Activated CD8-positive, alpha-beta T cell treated with anti-CD3 and anti-CD28 coated beads, Interleukin-2, amount 10 ng/mL, durations not matched to agents 7 days and 5 days (primary cell): ENCODE measurements at regions not wholly inside any gene's neighbourhood (a gene's known extent, or its start where the extent isn't known, plus 50 kb on each side); places are given as distances from the start of the nearest gene placed in this dataset.

Experiments used
- ATAC-seq: fragments of 150-1000 bp; cut with Tn5 transposase; one replicate; pipeline ENCODE4 v1.10.0; 2021; ENCODE audit warnings: moderate library complexity
- CTCF ChIA-PET: fragments of 350-600 bp; sonication (Branson Sonifier 250); formaldehyde crosslinking; loops from one replicate; lab custom pipeline; 2021; ENCODE audit warnings: antibody characterized with exemption; lab: Charles Lee
- POLR2A ChIA-PET: fragments of 350-600 bp; sonication (Branson Sonifier 250); formaldehyde crosslinking; loops from one replicate; lab custom pipeline; 2021; ENCODE audit warnings: antibody characterized with exemption; lab: Charles Lee
- DNase-seq: peaks from one replicate; pipeline ENCODE4 v3.0.0-alpha.2; 2020
- H3K27ac Mint-ChIP-seq: one replicate; pipeline ENCODE4 v1.8.0; 2021; ENCODE audit warnings: mild to moderate bottlenecking, mixed read lengths
- H3K27me3 Mint-ChIP-seq: one replicate; pipeline ENCODE4 v1.8.0; 2021; ENCODE audit warnings: low read depth, mixed read lengths
- H3K36me3 Mint-ChIP-seq: one replicate; pipeline ENCODE4 v1.8.0; 2021; ENCODE audit warnings: low read depth, mixed read lengths
- H3K4me1 Mint-ChIP-seq: one replicate; pipeline ENCODE4 v1.8.0; 2021; ENCODE audit warnings: low read depth, mixed read lengths
- H3K4me3 Mint-ChIP-seq: one replicate; pipeline ENCODE4 v1.8.0; 2021; ENCODE audit warnings: mild to moderate bottlenecking, mixed read lengths
- H3K9me3 Mint-ChIP-seq: one replicate; pipeline ENCODE4 v1.8.0; 2022; ENCODE audit warnings: mixed read lengths; ENCODE audit not compliant: insufficient read depth

DNA sequence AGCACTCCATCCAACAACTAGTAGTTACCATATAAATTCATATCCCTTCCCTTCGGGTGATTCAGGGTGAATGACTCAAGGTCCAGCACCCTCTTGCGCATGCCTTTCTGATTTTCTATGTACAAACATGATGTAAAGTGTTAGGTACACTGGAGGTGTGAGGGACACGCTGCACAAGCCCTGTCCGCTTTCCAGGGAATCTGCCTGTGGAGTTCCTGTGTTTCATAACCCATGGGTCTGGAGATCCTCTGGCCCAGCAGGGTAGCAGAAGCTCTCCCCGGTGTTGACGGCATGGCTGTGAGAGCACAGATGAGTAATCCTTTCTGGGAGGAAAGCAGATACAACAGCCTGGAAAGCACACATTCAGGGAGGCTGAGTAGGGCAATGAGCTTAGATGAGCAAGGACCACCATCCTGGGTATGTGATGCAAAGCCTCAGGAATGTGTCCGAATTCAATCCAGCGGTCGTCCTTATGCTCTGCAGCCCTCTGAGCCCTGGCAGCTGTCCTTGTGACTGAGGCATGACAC, 142.9 kb upstream of the TP63 start:
- Mint-ChIP-seq H3K9me3 (no peaks in the 10 kb centered on the region), H3K27me3 (no peaks in the 10 kb centered on the region), H3K27ac (no peak overlapping the region), H3K4me3 (no peak overlapping the region), H3K4me1 (no peaks in the 10 kb centered on the region), H3K36me3 (no peaks in the 10 kb centered on the region)
- DNase-seq (no peak), ATAC-seq (no peak)
- ChIA-PET POLR2A (no interaction called here), CTCF (no interaction called here)

DNA sequence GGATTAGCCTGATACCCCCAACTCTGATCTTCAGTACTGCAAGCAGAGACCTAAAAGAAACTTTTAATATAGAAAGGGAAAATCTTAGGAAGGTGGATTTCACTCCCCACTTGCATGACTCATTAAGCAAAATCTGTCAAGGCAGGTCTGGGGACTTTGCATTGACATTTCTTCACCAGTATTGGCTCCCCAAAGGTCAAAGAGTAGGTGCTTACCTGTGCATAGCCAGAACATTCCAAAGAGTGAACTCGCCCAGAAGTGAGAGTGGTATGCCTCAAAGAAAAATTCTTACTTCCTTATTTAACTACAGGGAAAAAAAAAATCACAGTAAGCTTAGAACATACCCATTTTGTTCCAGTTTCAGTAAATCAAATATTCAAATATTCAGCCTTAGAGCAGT, 140.9 kb upstream of the TP63 start:
- CTCF ChIA-PET = no interaction called here

DNA sequence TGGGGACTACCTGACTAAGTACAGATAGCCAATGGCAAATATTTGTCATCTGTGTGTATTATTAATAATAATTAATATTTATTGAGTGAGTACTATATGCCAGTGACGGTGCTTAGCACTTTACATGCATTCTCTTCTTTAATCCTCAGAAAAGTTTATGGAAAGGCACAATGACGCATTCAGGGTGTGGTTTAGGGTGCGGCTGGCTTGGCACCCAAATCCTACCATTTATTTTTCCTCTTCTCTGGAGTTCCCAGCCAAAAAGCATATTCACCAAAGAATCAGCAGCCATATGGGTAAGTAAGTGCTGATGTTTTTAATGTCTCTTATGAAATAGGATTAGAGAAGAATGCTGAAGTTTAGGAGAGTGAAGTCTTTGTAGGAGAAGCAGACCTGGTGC, 140.4 kb upstream of the TP63 start:
- CTCF ChIA-PET = no interaction called here
- POLR2A ChIA-PET = interaction anchor here (0.6 kb wide), 1 partner anchor 313 kb away, joined by 3 read pairs; no protein-coding TSS in a partner anchor
- no peak overlapping the region for H3K4me3 Mint-ChIP-seq

More for the DNA sequence above, 140.9 kb upstream of the TP63 start:
- H3K36me3 Mint-ChIP-seq = no peaks in the 10 kb centered on the region
- H3K9me3 Mint-ChIP-seq = no peaks in the 10 kb centered on the region
- no peak for ATAC-seq
- no peak for DNase-seq
- H3K4me1 Mint-ChIP-seq = no peaks in the 10 kb centered on the region
- no peak overlapping the region for H3K27ac Mint-ChIP-seq
- POLR2A ChIA-PET = no interaction called here
- no peaks in the 10 kb centered on the region for H3K27me3 Mint-ChIP-seq
- H3K4me3 Mint-ChIP-seq = no peak overlapping the region

DNA sequence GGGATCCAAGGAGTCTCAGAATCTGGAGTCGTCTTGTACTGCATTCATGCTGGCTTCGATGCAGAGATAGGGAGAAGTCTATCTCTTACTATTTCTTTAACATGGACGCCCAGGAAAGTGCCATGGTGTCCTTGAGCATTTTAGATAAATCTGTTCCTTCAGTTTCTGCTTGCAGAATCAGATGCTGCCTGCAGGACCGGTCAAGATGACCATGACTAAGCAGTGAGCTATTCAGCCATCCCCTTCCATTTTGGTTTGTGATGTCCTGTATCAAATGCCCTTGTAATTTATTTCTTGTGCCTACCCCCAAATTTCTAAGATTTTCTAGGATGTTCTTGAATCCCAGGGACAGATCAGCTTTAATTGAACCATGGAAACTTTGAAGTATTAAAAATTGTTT, 139.4 kb upstream of the TP63 start:
- H3K27ac Mint-ChIP-seq = no peak overlapping the region
- no peaks in the 10 kb centered on the region for H3K9me3 Mint-ChIP-seq
- no peaks in the 10 kb centered on the region for H3K27me3 Mint-ChIP-seq
- ChIA-PET POLR2A (no interaction called here), CTCF (no interaction called here)
- ATAC-seq (no peak), DNase-seq (no peak)
- H3K4me3 Mint-ChIP-seq = no peak overlapping the region
- H3K4me1 Mint-ChIP-seq = no peaks in the 10 kb centered on the region
- no peaks in the 10 kb centered on the region for H3K36me3 Mint-ChIP-seq

More for the DNA sequence above, 140.4 kb upstream of the TP63 start:
- H3K36me3 Mint-ChIP-seq = no peaks in the 10 kb centered on the region
- no peaks in the 10 kb centered on the region for H3K9me3 Mint-ChIP-seq
- ATAC-seq = no peak
- DNase-seq = no peak
- no peaks in the 10 kb centered on the region for H3K4me1 Mint-ChIP-seq
- no peaks in the 10 kb centered on the region for H3K27me3 Mint-ChIP-seq
- no peak overlapping the region for H3K27ac Mint-ChIP-seq

DNA sequence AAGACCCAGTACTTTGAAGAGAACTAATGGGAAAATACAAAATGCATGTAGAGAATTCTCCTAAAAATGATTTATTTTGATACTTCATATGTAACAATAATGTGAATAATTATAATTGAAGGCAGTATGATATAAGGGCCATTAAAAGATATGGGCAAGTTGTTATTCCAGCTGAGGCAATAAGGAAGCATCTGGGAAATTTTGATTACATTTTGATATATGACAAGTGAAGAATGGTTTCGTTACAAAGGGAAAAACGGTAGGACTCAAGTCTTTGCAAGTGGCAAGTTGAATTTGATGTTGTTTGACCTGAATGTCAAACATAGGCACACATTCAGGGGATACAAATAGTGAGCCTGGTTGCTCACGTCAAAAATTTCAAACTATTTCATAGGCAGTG, 137.9 kb upstream of the TP63 start:
- no peak for ATAC-seq
- ChIA-PET POLR2A (no interaction called here), CTCF (no interaction called here)
- Mint-ChIP-seq H3K27me3 (no peaks in the 10 kb centered on the region), H3K9me3 (no peaks in the 10 kb centered on the region), H3K4me3 (no peak overlapping the region), H3K36me3 (no peaks in the 10 kb centered on the region), H3K27ac (no peak overlapping the region), H3K4me1 (no peaks in the 10 kb centered on the region)
- DNase-seq = no peak

DNA sequence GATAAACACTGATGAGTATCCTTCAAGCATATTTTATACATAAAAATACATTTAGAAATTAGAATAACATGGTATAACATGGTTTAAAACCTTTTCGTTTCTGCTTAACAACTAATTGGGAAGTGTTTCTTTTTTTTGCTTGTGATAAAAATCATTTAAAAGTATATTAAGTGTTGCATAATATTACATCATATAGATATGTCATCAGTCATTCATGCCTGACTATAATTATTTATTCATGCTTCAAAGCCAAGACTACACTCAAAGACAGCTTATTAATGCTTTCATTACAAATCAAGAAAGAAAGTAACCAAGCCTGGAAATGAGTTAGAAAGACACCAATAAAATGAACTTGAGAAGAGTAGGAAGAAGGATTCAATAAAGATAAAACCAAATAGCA, 136.6 kb upstream of the TP63 start:
- no peak for DNase-seq
- POLR2A ChIA-PET = no interaction called here
- ATAC-seq = no peak
- Mint-ChIP-seq H3K36me3 (no peaks in the 10 kb centered on the region), H3K4me1 (no peaks in the 10 kb centered on the region), H3K4me3 (no peak overlapping the region), H3K27me3 (no peaks in the 10 kb centered on the region), H3K27ac (no peak overlapping the region), H3K9me3 (no peaks in the 10 kb centered on the region)
- CTCF ChIA-PET = no interaction called here

DNA sequence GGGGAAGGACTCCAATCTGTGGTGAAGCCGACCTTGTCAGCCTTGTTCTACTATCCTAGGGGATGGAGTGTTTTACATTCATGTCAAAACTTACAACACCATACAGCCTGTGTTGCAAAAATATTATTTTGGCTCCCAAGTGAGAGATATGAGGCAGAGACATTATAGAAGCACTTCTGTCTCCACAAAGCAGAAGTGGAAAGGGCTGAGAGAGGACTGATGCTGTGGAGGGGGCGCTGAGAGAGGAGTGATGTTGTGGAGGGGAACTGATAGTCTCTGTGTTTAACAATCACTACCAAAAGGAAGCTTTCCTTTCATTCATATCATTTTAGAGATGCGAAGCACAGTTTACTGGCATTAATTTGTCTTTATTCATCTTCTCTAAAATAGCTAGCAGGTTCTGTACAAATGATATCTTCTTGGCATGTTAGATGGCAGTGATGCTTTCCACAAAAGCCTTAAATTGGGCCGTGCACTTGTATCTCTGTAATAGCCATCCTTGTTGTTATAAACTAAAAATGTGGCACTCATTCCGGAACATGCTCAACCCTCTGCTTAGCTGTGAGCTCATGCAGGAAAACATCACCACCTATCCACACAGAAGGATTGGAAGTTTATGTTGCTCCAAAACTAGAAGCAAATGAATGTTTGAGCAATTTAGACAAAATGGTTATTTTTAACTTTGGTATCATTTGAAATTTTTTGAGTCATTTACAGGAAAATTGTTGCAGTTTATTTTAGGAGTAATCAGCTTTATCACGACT, 134.6 kb upstream of the TP63 start:
- ATAC-seq (no peak), DNase-seq (no peak)
- H3K4me3 Mint-ChIP-seq = no peak overlapping the region
- CTCF ChIA-PET = interaction anchor here (0.7 kb wide), 1 partner anchor 298 kb away, joined by 4 read pairs; no protein-coding TSS in a partner anchor
- H3K27ac Mint-ChIP-seq = no peak overlapping the region
- H3K27me3 Mint-ChIP-seq = no peaks in the 10 kb centered on the region
- POLR2A ChIA-PET = no interaction called here
- H3K9me3 Mint-ChIP-seq = no peaks in the 10 kb centered on the region
- H3K4me1 Mint-ChIP-seq = peaks cover 4% of the 10 kb centered on the region
- peaks cover 5% of the 10 kb centered on the region for H3K36me3 Mint-ChIP-seq

DNA sequence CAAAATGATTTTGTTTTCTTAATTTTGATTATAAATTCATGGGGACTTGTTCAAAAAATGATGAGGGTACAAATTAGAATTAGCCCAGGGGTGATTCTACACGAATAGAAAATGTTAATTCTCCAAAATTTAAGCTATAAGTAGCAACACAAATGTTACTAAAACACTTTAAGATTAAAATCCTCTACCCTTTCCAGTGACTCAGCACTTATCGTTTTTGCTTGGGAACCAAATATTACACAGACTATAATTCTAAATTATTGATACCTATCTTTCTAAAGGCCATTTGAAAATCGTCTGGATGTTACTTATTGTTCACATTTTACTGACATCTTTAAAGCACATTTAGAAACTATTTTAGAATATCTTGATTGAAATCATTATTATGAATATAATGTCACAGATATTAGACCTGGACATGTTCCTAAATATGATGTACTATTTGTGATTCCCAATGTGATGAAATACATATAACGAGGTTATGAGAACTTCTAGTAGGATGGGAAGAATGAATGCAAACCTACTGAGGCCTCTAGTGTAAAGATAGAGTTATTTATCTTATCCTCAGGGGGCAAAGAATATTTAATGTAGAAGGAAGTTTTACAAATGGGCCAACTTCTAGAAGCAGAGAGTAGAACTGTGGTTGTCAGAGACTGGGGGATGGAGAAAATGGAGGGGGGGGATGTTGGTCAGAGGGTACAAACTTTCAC, 132.0 kb upstream of the TP63 start:
- no peak for ATAC-seq
- Mint-ChIP-seq H3K4me3 (no peak overlapping the region), H3K4me1 (peaks cover 13% of the 10 kb centered on the region), H3K36me3 (peaks cover 5% of the 10 kb centered on the region), H3K9me3 (no peaks in the 10 kb centered on the region), H3K27ac (no peak overlapping the region), H3K27me3 (no peaks in the 10 kb centered on the region)
- POLR2A ChIA-PET = no interaction called here
- CTCF ChIA-PET = interaction anchor here (0.8 kb wide), 1 partner anchor 12 kb away, joined by 3 read pairs; no protein-coding TSS in a partner anchor
- no peak for DNase-seq

DNA sequence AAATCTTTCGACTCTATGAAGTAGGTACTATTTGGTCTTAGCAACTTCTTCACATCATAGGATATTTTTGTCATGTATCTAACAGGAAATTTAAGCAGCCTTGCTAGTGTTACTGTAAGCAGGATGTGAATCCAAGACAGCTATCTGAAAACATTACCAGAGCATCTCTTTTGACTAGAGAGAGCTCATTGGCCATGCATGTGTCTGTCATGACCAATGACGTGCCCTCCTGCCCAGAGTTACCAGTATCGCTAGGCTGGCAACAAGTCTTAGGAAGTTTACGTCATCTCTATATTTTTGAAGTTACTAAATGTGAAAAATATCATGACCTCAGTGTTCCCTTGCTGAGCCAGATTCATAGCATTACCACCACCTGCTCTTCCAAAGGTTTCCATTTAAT, 130.9 kb upstream of the TP63 start:
- DNase-seq (no peak), ATAC-seq (no peak)
- peaks cover 5% of the 10 kb centered on the region for H3K36me3 Mint-ChIP-seq
- POLR2A ChIA-PET = no interaction called here
- H3K9me3 Mint-ChIP-seq = no peaks in the 10 kb centered on the region
- peaks cover 13% of the 10 kb centered on the region for H3K4me1 Mint-ChIP-seq
- H3K4me3 Mint-ChIP-seq = no peak overlapping the region
- CTCF ChIA-PET = no interaction called here
- H3K27me3 Mint-ChIP-seq = no peaks in the 10 kb centered on the region
- H3K27ac Mint-ChIP-seq = no peak overlapping the region

DNA sequence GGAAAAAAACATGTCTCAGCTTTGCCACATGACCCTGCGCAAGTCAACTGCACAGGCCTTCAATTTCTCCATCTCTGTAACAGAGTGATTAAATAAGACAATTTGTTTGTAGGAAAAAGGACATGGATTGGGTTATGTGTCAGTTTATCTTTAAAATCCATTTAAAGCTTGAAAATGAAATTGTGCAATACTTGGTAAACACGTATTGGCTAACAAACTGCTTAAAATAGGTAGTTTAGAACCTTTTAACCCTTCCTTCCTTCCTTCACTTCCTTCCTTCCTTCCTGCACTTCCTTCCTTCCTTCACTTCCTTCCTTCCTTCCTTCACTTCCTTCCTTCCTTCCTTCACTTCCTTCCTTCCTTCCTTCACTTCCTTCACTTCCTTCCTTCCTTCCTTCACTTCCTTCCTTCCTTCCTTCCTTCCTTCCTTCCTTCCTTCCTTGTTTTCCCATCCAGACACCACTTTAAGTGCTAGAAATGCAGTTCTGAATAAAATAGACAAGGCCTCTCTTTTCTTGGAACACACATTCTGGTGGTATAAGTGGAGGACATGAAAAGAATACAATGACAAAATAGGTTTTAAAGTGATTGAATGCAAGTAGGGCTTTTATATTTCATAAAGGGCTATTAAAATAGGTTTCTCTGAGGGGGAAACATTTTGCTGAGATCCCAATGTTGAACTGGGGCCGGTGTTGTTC, 130.2 kb upstream of the TP63 start:
- CTCF ChIA-PET = no interaction called here
- H3K27me3 Mint-ChIP-seq = no peaks in the 10 kb centered on the region

DNA sequence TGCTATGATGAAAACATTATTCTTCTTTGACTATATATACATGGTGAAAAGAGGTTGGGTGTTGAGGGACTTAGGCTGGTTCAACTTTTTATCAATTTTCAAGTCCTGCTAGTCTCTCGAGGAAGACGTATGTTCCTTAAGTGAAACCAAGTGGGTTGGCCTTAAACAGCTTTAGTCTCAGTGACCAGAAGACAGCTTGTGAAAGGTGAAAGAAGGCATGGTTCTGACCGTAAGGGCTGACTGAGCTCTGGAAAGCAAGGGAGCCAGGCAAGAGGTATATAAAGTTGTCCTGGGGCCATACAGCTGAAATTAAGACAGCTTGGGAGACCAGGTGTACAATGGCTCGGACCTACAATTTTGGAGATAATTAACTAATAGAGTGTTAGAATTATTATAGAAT, 128.9 kb upstream of the TP63 start:
- Mint-ChIP-seq H3K9me3 (no peaks in the 10 kb centered on the region), H3K27ac (no peak overlapping the region), H3K27me3 (no peaks in the 10 kb centered on the region), H3K4me3 (no peak overlapping the region), H3K4me1 (peaks cover 13% of the 10 kb centered on the region), H3K36me3 (peaks cover 5% of the 10 kb centered on the region)
- CTCF ChIA-PET = interaction anchor here (0.9 kb wide), 1 partner anchor 229 kb away, joined by 4 read pairs; no protein-coding TSS in a partner anchor
- POLR2A ChIA-PET = no interaction called here
- ATAC-seq = no peak
- no peak for DNase-seq

More for the DNA sequence above, 130.2 kb upstream of the TP63 start:
- Mint-ChIP-seq H3K4me1 (peaks cover 13% of the 10 kb centered on the region), H3K4me3 (no peak overlapping the region), H3K27ac (no peak overlapping the region), H3K36me3 (peaks cover 5% of the 10 kb centered on the region), H3K9me3 (no peaks in the 10 kb centered on the region)
- no peak for ATAC-seq
- no peak for DNase-seq
- POLR2A ChIA-PET = no interaction called here
